ENCODE measurements at regions not wholly inside any gene's neighbourhood (a gene's known extent, or its start where the extent isn't known, plus 50 kb on each side); places are given as distances from the start of the nearest gene placed in this dataset.

DNA sequence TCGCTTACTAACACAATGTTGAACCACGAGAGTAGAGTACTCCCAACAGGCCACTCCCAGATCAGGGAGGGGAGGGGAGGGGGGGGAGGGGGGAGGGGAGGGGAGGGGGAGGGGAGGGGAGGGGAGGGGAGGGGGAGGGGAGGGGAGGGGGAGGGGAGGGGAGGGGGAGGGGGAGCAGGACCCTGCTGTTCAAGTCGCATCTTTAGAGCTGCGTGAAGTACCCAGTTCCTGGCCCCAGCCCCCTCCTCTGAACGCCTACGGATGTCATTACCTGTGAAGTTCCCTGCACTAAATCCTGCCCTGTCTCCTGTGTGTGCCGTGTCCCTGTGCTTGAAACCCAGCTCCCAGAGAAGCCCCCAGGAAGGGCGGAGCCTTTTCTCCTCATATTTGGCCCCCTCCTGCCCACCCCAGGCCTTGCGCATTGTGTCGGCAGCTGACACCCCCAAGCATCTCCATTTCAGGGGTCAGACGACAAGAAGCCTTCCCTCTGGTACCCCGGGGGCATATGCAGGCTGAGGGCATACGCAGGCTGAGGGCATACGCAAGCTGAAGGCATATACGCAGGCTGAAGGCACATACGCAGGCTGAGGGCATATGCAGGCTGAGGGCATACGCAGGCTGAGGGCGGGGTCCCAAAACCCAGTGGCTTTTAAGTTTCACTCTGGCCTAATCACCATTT is 330.2 kb downstream of the C16orf95 start:
- TF ChIP-seq, protein P1, sequence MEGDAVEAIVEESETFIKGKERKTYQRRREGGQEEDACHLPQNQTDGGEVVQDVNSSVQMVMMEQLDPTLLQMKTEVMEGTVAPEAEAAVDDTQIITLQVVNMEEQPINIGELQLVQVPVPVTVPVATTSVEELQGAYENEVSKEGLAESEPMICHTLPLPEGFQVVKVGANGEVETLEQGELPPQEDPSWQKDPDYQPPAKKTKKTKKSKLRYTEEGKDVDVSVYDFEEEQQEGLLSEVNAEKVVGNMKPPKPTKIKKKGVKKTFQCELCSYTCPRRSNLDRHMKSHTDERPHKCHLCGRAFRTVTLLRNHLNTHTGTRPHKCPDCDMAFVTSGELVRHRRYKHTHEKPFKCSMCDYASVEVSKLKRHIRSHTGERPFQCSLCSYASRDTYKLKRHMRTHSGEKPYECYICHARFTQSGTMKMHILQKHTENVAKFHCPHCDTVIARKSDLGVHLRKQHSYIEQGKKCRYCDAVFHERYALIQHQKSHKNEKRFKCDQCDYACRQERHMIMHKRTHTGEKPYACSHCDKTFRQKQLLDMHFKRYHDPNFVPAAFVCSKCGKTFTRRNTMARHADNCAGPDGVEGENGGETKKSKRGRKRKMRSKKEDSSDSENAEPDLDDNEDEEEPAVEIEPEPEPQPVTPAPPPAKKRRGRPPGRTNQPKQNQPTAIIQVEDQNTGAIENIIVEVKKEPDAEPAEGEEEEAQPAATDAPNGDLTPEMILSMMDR (conservative IDR thresholded peaks at IDR 0.05; ENCODE audit: control insufficient read depth, insufficient read depth, low read depth, low read length) = no peak
- no peak for DNase-seq (ENCODE audit: low read depth)

DNA sequence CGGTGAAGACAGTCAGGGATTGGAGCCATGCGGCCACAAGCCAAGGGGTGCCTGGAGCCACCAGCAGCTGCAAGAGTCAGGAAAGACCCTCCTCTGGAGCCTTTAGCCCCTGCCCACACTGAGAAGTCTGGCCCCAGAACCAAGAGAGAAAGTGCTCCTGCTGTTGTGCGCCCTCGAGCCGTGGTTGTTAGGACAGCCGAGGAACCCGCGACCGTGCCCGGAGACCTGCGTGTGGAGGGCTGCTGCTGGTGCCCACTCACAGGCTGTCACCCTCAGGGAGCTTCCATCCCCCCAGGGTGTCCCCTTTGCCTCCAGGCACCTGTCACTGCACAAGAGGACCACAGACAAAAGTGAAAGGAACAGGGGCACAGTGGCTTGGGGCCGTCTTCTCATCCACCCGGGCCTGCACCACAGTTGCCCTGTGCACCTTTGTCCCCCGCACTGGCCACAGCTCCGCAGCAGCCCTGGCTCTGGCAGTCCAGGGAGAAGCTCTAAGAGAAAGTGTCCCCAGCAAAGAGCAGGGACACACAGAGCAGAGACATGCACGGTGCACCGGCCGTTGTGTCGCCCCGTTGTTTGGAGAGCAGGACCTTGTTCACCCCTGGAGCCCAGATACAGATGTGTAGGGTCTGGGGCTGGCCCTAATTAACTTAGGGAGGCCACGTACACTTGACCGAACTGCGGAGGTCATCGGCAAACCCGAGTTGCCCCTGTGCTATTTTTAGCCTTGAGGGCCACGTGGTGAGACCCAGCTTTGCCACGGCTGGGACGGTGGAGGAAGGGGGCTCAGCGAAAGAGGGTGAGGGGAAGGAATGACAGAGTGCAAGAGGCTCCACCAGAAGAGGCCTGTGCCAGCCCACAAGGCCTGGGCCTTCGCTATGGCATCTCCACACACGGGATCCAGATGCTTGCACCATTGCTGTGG is 329.2 kb downstream of the C16orf95 start:
- no peak for DNase-seq (ENCODE audit: low read depth)
- H3K4me3 ChIP-seq (ENCODE audit: control insufficient read depth, low read depth, low read length) = no peak overlapping the region
- TF ChIP-seq, protein P1 (conservative IDR thresholded peaks at IDR 0.05; ENCODE audit: control insufficient read depth, insufficient read depth, low read depth, low read length) = no peak

More for the DNA sequence above, 330.2 kb downstream of the C16orf95 start:
- no peak overlapping the region for H3K4me3 ChIP-seq (ENCODE audit: control insufficient read depth, low read depth, low read length)

DNA sequence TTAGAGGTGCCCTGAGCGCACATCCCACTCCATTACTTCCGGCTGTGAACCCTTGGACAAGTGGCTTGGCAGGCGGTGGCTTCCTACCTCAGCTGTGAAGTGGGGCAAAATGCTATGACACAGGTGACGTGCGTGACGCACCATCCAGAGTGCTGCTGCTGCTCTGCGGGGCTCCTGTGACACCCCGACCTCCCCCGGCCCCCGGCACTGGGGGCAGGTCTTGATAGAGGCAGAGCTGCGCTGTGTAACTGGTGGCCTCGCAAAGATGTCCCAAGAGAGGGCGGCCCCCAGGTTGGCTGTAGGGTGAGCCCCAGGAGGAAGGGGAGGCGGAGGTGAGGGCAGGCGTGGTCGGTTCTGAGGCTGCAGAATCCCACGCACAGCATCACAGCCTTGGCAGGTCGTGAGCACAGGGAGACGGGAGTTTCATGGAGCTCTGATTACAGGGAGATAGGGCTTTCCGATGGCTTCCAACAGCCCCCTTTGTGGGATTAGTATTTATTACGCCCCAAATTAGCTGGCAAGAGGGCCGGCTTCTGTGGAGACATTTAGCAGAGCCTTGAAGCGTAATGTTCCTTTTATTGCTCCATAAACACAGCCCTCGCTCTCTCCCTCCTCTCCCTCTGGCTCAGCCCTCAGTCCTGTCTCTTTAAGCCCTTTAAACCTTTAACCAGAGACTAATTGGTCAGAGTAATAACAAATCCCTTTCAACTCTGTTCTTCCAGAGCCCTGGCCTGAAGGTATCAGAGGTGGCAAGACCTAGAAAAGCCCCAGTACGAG is 328.1 kb downstream of the C16orf95 start:
- H3K4me3 ChIP-seq (ENCODE audit: control insufficient read depth, low read depth, low read length) = no peak overlapping the region
- DNase-seq (ENCODE audit: low read depth) = no peak

DNA sequence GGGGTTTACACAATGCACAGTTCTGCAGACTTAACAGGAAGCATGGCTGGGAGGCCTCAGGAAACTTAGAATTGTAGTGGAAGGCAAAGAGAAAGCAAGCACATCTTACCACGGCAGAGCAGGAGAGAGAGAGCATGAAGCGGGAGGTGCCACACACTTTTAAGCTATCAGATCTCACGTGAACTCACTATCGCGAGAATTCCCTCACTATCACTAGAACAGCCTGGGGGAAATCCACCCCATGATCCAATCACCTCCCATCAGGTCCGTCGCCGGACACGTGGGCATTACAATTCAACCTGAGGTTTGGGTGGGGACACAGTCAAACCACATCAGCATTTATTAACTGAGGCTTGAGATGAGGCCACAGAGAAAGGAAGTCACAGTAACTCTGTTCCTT is 326.7 kb downstream of the C16orf95 start:
- TF ChIP-seq, protein P1 (conservative IDR thresholded peaks at IDR 0.05; ENCODE audit: control insufficient read depth, insufficient read depth, low read depth, low read length) = no peak
- no peak overlapping the region for H3K4me3 ChIP-seq (ENCODE audit: control insufficient read depth, low read depth, low read length)
- no peak for DNase-seq (ENCODE audit: low read depth)

More for the DNA sequence above, 328.1 kb downstream of the C16orf95 start:
- TF ChIP-seq, protein P1 (conservative IDR thresholded peaks at IDR 0.05; ENCODE audit: control insufficient read depth, insufficient read depth, low read depth, low read length) = no peak

DNA sequence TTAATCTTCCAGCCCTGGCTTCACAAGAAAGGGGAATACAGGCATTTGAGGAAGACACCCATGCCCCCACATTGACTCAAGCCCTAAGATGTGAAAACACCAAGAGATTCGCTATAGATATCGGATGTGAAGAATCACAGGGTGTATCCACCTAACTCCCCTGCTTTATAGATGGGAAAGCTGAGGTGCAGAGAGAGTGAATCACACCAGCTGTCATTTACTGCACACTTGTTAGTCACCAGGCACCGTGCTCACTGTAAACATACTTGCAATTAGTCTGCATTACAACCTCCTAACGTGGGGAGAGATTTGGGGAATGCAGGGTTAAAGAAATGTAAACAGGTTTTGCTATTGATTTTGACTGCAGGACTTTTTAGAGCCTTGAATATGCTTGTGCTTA is 325.5 kb downstream of the C16orf95 start:
- DNase-seq (ENCODE audit: low read depth) = peak; percentile 70
- TF ChIP-seq, protein P1 (conservative IDR thresholded peaks at IDR 0.05; ENCODE audit: control insufficient read depth, insufficient read depth, low read depth, low read length) = no peak

DNA sequence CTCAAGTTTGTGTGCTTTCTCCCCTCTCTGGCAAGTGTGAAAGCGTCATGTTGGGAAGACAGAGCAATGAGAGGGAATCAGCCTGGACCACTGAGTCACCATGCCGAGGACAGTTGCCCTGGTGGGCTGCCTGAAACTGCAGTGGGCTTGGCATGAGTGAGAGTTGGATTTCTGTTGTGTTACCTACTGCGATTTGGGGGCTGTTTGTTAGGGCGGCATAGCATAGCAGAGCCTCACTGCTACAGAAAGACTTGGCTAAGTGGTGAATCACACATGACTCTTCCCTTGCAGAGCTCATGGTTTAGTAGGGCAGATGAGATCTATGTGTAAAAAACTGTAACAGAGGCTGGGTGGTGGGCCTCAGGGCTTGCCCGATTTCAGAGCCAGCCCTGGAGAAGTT is 324.6 kb downstream of the C16orf95 start:
- TF ChIP-seq, protein P1 (conservative IDR thresholded peaks at IDR 0.05; ENCODE audit: control insufficient read depth, insufficient read depth, low read depth, low read length) = no peak
- peak; percentile 28 for DNase-seq (ENCODE audit: low read depth)
- H3K4me3 ChIP-seq (ENCODE audit: control insufficient read depth, low read depth, low read length) = no peak overlapping the region

More for the DNA sequence above, 325.5 kb downstream of the C16orf95 start:
- no peak overlapping the region for H3K4me3 ChIP-seq (ENCODE audit: control insufficient read depth, low read depth, low read length)

All from fibroblast of mammary gland (primary cell).